IPS DF 19.7 (cell line): ENCODE measurements at regions not wholly inside any gene's neighbourhood (a gene's known extent, or its start where the extent isn't known, plus 50 kb on each side); places are given as distances from the start of the nearest gene placed in this dataset.

Experiments used
- DNase-seq: peaks from one replicate; pipeline ENCODE4 v3.0.0-alpha.2; 2013; ENCODE audit warnings: low read depth, low spot score

GRCh38 chr4:136438645-136439044 lies 1093.6 kb downstream of the PCDH18 start:
- no peak for DNase-seq

- no peak for DNase-seq
Measured at GRCh38 chr4:136424052-136424451, 1108.2 kb downstream of the PCDH18 start.

- no peak for DNase-seq
Measured at GRCh38 chr4:136414981-136415380, 1117.3 kb downstream of the PCDH18 start.

- no peak for DNase-seq
Measured at GRCh38 chr4:136412708-136413107, 1119.6 kb downstream of the PCDH18 start.

GRCh38 chr4:136400829-136401228 lies 1131.5 kb downstream of the PCDH18 start:
- DNase-seq = no peak

- DNase-seq = no peak
Measured at GRCh38 chr4:136395212-136395722, 1137.0 kb downstream of the PCDH18 start.

DNA sequence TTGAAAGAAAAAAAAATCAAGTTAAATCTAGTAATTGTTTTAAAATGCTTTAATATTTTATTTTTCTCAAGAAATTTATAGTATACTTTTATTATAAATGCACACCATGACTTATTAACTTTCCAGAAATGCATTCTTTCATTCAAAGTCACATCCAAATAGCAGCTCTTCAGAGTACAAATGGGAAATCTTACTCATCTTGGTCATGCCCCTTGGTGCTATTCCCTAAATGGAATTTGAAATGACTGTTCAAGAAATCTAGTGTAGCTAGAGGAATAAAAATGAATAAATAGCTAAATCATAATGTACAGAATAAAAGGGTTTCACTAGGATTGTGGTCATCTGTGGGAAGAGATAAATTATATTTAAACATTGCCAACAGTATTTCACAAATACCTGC lies 1139.7 kb downstream of the PCDH18 start:
- no peak for DNase-seq

DNA sequence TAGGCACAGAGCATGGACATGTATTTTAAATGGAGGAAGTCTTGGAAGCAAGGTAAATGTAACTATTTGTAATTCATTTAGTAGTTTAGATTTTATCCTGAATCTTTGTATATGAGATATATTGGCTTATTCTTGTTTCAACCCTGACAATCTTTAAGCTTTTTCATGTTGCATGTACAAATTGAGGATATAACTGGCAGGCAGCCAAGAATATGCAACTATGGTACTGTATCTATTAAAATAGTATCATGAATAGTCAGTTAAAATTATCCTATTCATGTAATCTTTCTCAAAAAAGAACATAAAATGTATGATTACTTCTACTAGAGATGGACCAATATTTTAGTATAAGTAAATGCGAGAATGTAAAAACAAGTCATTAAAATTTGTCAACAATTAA lies 1141.5 kb downstream of the PCDH18 start:
- DNase-seq = no peak

- DNase-seq = no peak
Measured at GRCh38 chr4:136383082-136383481, 1149.2 kb downstream of the PCDH18 start.

DNA sequence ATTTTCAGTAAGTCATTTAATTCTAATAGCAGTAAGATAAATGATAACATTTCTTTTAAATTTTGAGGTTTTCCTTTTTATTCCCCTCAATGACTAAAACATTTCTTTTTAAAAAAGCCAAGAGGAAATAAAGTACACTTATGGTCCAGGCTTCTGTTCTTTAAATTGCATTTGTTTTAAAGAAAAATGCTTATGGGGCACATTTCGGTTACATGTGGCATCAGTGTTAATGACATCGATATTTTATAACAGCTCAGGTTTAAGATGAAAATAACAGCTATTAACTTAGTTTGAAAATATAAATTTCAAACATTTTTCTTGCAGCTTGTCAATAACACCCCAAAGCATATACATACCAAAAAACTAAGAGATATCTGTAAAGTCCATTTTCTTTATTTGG lies 1161.1 kb downstream of the PCDH18 start:
- no peak for DNase-seq

- DNase-seq = no peak
Measured at GRCh38 chr4:136369073-136369472, 1163.2 kb downstream of the PCDH18 start.

DNA sequence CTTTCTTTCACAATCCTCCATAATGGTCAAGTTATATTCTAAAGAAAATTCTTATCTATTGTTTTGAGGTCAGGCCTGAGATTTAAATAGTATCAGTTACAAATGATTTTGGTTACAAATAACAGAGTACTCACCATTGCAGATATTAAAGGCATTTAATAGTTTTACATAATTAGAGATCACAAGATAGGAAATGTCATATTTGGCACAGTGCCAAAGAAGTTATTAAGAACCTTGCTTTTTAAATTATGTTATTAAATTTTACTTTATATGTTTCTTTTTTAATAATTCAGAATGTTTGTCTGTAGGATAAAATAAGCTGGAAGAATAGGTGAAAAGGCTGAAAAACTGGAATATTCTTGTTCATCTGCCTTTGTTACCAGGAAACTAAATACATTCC lies 1174.7 kb downstream of the PCDH18 start:
- DNase-seq = no peak

GRCh38 chr4:136355970-136356369 lies 1176.3 kb downstream of the PCDH18 start:
- DNase-seq = no peak

DNA sequence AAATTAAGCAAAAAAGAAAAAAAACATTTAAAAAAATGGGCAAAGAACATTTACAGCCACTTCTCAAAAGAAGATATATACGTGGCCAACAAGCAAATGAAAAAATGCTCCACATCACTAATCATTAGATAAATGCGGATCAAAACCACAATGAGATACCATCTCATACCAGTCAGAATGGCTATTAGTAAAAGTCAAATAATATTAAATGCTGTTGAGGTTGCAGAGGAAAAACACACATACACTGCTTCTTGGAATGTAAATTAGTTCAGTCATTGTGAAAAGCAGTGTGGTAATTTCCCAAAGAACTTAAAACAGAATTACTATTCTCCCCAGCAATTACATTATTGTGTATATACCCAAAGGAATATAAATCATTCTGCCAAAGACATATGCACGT lies 1189.0 kb downstream of the PCDH18 start:
- no peak for DNase-seq

- no peak for DNase-seq
Measured at GRCh38 chr4:136342666-136343065, 1189.6 kb downstream of the PCDH18 start.

GRCh38 chr4:136337216-136337615 lies 1195.1 kb downstream of the PCDH18 start:
- no peak for DNase-seq

- no peak for DNase-seq
Measured at GRCh38 chr4:136336479-136336878, 1195.8 kb downstream of the PCDH18 start.

DNA sequence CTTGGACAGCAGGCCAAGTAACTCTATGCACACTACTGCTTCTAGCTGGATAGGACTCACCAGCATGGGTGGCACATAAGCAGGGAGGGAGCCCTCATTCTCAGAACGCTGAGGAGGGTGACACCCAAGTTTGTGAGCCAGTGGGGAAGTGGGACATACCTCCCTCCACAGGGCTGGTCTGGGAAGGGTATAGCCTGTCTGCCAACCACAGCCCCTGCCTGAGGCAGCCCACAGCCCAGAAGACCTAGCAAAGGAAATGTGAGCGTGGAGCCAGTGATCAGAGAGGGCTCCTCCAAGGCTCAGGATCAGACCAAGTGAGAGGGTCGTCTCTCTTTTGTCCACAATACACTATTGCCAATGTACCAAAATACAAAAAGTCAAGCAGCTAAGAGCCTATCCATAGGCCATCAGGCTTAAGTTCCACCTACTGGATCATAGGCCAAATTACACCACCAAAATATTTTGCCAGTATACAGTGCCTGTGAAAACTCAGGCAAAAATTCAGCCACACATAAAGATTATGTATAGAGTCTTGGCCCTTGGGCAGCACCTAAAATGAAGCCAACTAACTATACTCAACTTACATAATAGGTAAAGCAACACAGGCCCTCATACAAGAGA lies 1203.1 kb downstream of the PCDH18 start:
- no peak for DNase-seq

GRCh38 chr4:136328131-136328530 lies 1204.2 kb downstream of the PCDH18 start:
- no peak for DNase-seq

- no peak for DNase-seq
Measured at GRCh38 chr4:136320465-136320813, 1211.9 kb downstream of the PCDH18 start.

DNA sequence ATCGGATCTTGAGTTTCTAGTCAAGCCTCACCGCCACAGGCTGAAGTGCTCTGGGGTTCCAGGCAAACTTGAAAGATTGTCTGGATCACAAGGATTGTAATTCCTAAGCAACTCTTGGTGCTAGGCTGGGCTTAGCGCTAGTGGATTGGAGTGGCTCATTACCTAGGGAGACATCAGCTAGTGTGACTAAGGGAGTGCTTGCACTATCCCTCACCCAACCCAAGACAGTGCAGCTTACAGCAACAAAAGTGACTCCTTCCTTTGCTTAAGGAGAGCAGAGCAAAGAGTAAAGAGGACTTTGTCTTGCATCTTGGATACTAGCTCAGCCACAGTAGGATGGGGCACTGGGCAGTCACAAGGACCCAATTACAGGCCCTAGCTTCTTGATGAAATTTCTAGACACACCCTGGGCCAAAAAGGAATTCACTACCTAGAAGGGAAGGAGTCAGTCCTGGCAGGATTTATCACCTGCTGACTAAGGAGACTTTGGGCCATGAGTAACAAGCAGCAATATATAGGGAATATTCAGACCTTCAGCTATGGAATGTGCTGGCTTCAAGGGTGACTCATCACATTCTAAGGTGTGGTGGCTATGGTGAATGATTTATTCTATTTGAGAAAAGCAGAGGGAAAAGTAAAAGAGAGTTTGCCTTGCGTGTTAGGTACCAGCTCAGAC lies 1212.4 kb downstream of the PCDH18 start:
- no peak for DNase-seq

GRCh38 chr4:136316961-136317360 lies 1215.3 kb downstream of the PCDH18 start:
- no peak for DNase-seq

GRCh38 chr4:136314686-136315085 lies 1217.6 kb downstream of the PCDH18 start:
- no peak for DNase-seq

- no peak for DNase-seq
Measured at GRCh38 chr4:136311774-136312173, 1220.5 kb downstream of the PCDH18 start.
